Mucosa of descending colon (tissue), 3 donors: ENCODE measurements at regions not wholly inside any gene's neighbourhood (a gene's known extent, or its start where the extent isn't known, plus 50 kb on each side); places are given as distances from the start of the nearest gene placed in this dataset.

Experiments used
- ATAC-seq: fragments of 200-7000 bp; cut with Tn5 transposase; one replicate; pipeline ENCODE4 v1.9.1; 2020; ENCODE audit warnings: mild to moderate bottlenecking, moderate library complexity
- DNase-seq, 3 donors: peaks; one replicate each; pipeline ENCODE4 v3.0.0-alpha.2; 2020
- H3K36me3 ChIP-seq: fragments of 200-600 bp; one replicate; pipeline ENCODE4 v1.8.0; 2021; ENCODE audit warnings: low read depth, mild to moderate bottlenecking
- H3K4me1 ChIP-seq: fragments of 200-600 bp; one replicate; pipeline ENCODE4 v1.8.0; 2021; ENCODE audit warnings: low read depth, mild to moderate bottlenecking
- H3K4me3 ChIP-seq: fragments of 200-600 bp; one replicate; pipeline ENCODE4 v1.8.0; 2021; ENCODE audit warnings: mild to moderate bottlenecking
- H3K9me3 ChIP-seq: fragments of 200-600 bp; one replicate; pipeline ENCODE4 v1.8.0; 2021; ENCODE audit warnings: mild to moderate bottlenecking
- intact Hi-C, 2 donors: fragments of 100-400 bp; cut with DNase I in 1 of 2; cut with micrococcal nuclease in 1 of 2; formaldehyde crosslinking; loops; one replicate each; pipeline versions ENCODE4 v1.11.0 to v1.11.1; 2022; cut with DNase I, micrococcal nuclease
- TF ChIP-seq, protein P1 (sequence below): fragments of 200-600 bp; IDR thresholded peaks from one replicate; pipeline ENCODE4 v1.8.0; 2022; ENCODE audit warnings: antibody characterized with exemption, mild to moderate bottlenecking
- donor health status: DM: no; HTN: no; CAD: no; lungs with moderate emphysema.
- donor health status: DM: no; HTN: no; CAD: no.
- donor health status: DM: no; HTN: yes; CAD: no.

DNA sequence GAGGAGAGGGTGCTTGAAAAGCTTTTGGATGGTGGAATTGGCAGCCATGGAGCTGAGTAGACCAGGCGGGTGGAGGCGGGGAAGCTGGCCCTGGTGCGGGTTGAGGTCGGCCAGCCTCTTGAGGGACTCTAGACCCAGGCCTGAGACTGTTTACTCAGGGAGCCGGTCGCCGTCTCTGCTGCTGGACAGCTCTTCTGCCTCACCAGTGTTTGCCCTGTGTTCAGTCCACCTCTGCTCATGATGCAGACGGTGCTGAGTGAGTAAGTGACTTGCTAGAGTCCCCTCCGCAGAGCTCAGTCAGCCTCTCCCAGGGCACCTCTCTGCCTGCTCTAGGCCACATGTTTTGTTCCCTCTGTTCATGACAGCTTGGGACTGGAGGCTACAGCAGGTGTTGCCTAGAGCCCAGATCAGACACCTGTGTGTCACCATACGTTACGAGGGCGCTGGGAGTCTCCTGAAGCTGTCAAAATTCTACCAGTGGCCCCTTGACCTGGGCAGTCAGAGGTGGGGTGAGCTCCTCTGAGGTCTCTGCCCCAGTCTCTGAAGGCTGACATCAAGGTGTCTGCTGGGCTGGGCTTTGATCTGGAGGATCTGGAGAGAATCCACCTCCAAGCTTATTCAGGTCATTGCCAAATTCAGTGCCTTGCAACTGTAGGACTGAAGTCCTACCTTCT lies 73.5 kb upstream of the WNT4 start:
- TF ChIP-seq, protein P1, sequence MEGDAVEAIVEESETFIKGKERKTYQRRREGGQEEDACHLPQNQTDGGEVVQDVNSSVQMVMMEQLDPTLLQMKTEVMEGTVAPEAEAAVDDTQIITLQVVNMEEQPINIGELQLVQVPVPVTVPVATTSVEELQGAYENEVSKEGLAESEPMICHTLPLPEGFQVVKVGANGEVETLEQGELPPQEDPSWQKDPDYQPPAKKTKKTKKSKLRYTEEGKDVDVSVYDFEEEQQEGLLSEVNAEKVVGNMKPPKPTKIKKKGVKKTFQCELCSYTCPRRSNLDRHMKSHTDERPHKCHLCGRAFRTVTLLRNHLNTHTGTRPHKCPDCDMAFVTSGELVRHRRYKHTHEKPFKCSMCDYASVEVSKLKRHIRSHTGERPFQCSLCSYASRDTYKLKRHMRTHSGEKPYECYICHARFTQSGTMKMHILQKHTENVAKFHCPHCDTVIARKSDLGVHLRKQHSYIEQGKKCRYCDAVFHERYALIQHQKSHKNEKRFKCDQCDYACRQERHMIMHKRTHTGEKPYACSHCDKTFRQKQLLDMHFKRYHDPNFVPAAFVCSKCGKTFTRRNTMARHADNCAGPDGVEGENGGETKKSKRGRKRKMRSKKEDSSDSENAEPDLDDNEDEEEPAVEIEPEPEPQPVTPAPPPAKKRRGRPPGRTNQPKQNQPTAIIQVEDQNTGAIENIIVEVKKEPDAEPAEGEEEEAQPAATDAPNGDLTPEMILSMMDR, result no peak
- Histone ChIP-seq H3K4me3 (no peak overlapping the region), H3K9me3 (no peaks in the 10 kb centered on the region), H3K4me1 (no peaks in the 10 kb centered on the region), H3K36me3 (no peaks in the 10 kb centered on the region)
- ATAC-seq, result no peak
- DNase-seq, result no peak
- intact Hi-C loops, result no loop called here

GRCh38 chr1:22216966-22217365 lies 74.1 kb upstream of the WNT4 start:
- TF ChIP-seq, protein P1, result no peak
- DNase-seq (no peak), ATAC-seq (no peak)
- intact Hi-C loops, result no loop called here
- Histone ChIP-seq H3K36me3 (no peaks in the 10 kb centered on the region), H3K9me3 (no peaks in the 10 kb centered on the region), H3K4me3 (no peak overlapping the region), H3K4me1 (no peaks in the 10 kb centered on the region)

DNA sequence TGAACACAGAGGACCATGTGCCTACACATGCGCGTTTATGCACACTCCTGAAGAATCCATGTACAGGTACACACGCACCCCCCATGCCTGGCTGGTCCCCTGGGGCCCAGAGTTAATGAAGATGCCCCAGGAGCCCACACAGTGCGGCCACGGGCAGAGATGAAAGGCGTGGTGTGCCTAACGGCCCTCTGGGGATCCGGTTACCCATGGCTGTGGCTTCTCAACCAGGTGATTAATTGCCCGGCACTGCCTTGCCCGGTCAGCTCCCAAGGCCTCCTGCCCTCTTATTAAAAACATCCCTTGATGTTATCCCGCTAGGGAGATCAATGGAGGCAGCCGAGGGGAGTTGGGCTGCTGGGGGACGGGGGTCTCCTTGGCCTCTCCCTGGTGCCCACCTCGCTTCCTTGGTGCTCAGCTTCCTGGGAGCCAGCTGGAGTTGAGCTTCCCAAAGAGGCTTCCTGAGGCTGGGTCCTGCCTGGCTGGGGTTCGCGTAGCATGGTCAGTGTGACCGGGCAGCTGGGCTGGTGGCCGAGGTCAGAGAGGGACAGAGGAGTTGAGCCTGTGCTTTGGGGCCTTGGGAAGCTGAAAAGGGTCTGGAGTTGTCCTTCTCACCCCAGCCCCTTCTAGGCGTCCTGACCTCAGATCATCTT lies 75.0 kb upstream of the WNT4 start:
- TF ChIP-seq, protein P1, result no peak
- ATAC-seq (no peak), DNase-seq (no peak)
- Histone ChIP-seq H3K4me3 (no peak overlapping the region), H3K4me1 (no peaks in the 10 kb centered on the region), H3K9me3 (no peaks in the 10 kb centered on the region), H3K36me3 (no peaks in the 10 kb centered on the region)
- intact Hi-C loops, result no loop called here

GRCh38 chr1:22218618-22219250 lies 75.8 kb upstream of the WNT4 start:
- intact Hi-C loops, result no loop called here

DNA sequence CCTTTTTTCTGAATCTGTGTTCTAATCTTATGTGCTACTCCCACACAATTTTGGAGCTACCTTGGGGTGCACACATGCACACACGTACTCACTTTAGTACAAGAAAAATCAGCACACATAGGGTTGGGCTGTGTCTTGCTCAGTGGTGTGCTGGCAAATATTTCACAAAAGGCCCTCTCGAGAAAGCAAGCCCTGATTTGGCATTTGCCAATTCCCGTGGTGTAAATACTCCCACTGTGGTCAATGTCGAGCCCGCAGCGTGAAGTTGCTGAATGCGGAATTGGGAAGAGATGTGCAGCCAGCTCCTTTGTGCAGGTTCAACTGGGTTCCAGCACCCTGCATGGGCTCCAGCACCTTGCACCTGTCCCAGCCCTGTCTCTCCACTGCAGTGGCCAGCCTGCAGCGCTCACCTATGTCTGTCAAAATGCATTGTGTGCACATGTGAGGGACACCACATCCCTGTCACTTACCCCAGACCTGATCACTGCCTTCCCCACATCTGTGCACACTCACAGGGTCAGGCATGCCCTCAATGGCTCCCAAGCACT lies 78.4 kb upstream of the WNT4 start:
- no peaks in the 10 kb centered on the region for H3K36me3 ChIP-seq
- ATAC-seq (no peak), DNase-seq (no peak)
- TF ChIP-seq, protein P1, result no peak
- H3K4me3 ChIP-seq, result no peak overlapping the region
- H3K9me3 ChIP-seq, result no peaks in the 10 kb centered on the region
- H3K4me1 ChIP-seq, result no peaks in the 10 kb centered on the region
- intact Hi-C loops, result no loop called here

More at GRCh38 chr1:22218618-22219250, 75.8 kb upstream of the WNT4 start:
- no peaks in the 10 kb centered on the region for H3K9me3 ChIP-seq
- TF ChIP-seq, protein P1, result no peak
- H3K4me3 ChIP-seq, result no peak overlapping the region
- no peaks in the 10 kb centered on the region for H3K36me3 ChIP-seq
- H3K4me1 ChIP-seq, result no peaks in the 10 kb centered on the region
- DNase-seq (no peak), ATAC-seq (no peak)
